ENCODE measurements at regions not wholly inside any gene's neighbourhood (a gene's known extent, or its start where the extent isn't known, plus 50 kb on each side); places are given as distances from the start of the nearest gene placed in this dataset.

DNA sequence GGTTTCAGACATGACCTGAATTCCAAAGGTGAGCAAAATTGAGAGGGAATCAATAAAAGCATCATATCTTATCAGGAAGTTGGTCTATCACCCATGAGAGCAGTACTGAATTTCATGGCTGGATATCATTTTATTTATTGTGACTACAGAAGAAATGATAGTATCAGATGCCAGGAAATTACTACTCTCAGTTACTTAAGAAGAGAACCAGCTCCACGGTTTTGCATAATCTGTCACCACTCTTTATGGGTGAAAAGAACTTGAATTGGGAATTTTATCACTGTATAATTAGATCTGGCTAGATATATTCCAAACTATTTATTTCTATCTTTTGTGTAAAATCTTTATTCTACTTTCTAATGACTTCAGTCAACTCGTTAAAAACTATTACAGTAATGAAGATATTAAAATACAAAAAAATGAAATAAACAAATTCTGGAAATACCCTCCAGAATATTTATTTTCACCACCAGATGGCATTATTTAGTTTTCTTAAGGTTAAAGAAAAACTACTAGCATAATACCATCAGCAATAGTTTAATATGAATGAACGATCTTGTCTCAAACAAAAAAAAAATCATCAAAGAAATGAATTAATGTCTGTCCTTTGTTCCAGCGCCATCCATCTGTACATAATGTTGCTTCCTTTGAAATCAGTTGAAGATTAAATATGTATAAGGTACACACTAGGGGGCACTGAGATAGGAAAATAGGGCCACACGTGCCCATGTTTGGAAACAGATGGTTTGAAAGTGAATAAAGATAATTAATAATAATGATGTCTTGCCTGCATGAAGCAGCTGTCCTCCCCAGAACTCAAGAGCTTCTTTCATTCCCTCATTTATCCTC, 84.7 kb upstream of the SLCO6A1 start:
- no peak for TF ChIP-seq POLR2A (IDR thresholded peaks at IDR 0.05; ENCODE audit: low read depth, low read length)
- TF ChIP-seq, protein P1, sequence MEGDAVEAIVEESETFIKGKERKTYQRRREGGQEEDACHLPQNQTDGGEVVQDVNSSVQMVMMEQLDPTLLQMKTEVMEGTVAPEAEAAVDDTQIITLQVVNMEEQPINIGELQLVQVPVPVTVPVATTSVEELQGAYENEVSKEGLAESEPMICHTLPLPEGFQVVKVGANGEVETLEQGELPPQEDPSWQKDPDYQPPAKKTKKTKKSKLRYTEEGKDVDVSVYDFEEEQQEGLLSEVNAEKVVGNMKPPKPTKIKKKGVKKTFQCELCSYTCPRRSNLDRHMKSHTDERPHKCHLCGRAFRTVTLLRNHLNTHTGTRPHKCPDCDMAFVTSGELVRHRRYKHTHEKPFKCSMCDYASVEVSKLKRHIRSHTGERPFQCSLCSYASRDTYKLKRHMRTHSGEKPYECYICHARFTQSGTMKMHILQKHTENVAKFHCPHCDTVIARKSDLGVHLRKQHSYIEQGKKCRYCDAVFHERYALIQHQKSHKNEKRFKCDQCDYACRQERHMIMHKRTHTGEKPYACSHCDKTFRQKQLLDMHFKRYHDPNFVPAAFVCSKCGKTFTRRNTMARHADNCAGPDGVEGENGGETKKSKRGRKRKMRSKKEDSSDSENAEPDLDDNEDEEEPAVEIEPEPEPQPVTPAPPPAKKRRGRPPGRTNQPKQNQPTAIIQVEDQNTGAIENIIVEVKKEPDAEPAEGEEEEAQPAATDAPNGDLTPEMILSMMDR (IDR thresholded peaks at IDR 0.05; ENCODE audit: extremely low read depth in 1 of 2, insufficient read depth in 1 of 2, low read depth in 1 of 2, low read length in 2 of 2) = no peak
- TF ChIP-seq POLR2AphosphoS5 (IDR thresholded peaks at IDR 0.05; ENCODE audit: insufficient read depth, low read depth, low read length) = no peak
- no peak for TF ChIP-seq FOS (IDR thresholded peaks at IDR 0.05; ENCODE audit: borderline replicate concordance, insufficient read depth, low read length)
- no peak for TF ChIP-seq EZH2 (IDR thresholded peaks at IDR 0.05; ENCODE audit: borderline replicate concordance, low read depth, low read length, severe bottlenecking)
- no peak for TF ChIP-seq GATA2 (IDR thresholded peaks at IDR 0.05; ENCODE audit: insufficient read depth, insufficient read length, low read depth, low read length)
- TF ChIP-seq MAX (IDR thresholded peaks at IDR 0.05; ENCODE audit: insufficient read depth, insufficient read length) = no peak
